ENCODE measurements at regions not wholly inside any gene's neighbourhood (a gene's known extent, or its start where the extent isn't known, plus 50 kb on each side); places are given as distances from the start of the nearest gene placed in this dataset.

- Histone ChIP-seq H3K27ac (ENCODE audit: extremely low read depth, low read depth, low read length) (no peak overlapping the region), H3K36me3 (ENCODE audit: control insufficient read depth in 2 of 2, insufficient read depth in 1 of 2, low read length in 2 of 2) (no peaks in the 10 kb centered on the region), H3K9me3 (ENCODE audit: control insufficient read depth, insufficient read depth, low read depth, low read length) (no peaks in the 10 kb centered on the region), H3K4me1 (ENCODE audit: control insufficient read depth, insufficient read depth, low read length) (no peaks in the 10 kb centered on the region), H3K4me3 (ENCODE audit: low read depth, low read length) (no peak overlapping the region)
- TF ChIP-seq EGR2 (tag by site-specific recombination; IDR thresholded peaks at IDR 0.05; ENCODE audit: low read depth) = no peak
- POLR2A ChIA-PET = no interaction called here
- CTCF ChIA-PET = interaction anchor here (0.5 to 1.1 kb wide), 3 partner anchors 47 to 498 kb away, joined by 3 read pairs; no protein-coding TSS in a partner anchor
These were observed 459.6 kb downstream of the NSUN3 start for GRCh38 chr3:94522488-94522887.

GRCh38 chr3:94524102-94524919 lies 461.4 kb downstream of the NSUN3 start:
- ChIA-PET POLR2A (no interaction called here), CTCF (interaction anchor here (0.7 to 1.1 kb wide), 2 partner anchors 8 to 73 kb away, joined by 3 read pairs; no protein-coding TSS in a partner anchor)
- TF ChIP-seq ZNF302 (tag by site-specific recombination; IDR thresholded peaks at IDR 0.05; ENCODE audit: low read depth) = no peak
- TF ChIP-seq ZNF777 (tag by site-specific recombination; IDR thresholded peaks at IDR 0.05; ENCODE audit: borderline replicate concordance) = no peak
- TF ChIP-seq ZNF530 (tag by site-specific recombination; IDR thresholded peaks at IDR 0.05; ENCODE audit: low read depth) = no peak
- no peak overlapping the region for H3K27ac ChIP-seq (ENCODE audit: extremely low read depth, low read depth, low read length)
- no peaks in the 10 kb centered on the region for H3K36me3 ChIP-seq (ENCODE audit: control insufficient read depth in 2 of 2, insufficient read depth in 1 of 2, low read length in 2 of 2)
- H3K9me3 ChIP-seq (ENCODE audit: control insufficient read depth, insufficient read depth, low read depth, low read length) = no peaks in the 10 kb centered on the region
- no peak overlapping the region for H3K4me3 ChIP-seq (ENCODE audit: low read depth, low read length)
- H3K4me1 ChIP-seq (ENCODE audit: control insufficient read depth, insufficient read depth, low read length) = no peaks in the 10 kb centered on the region

GRCh38 chr3:94525043-94525442 lies 462.2 kb downstream of the NSUN3 start:
- Histone ChIP-seq H3K4me3 (ENCODE audit: low read depth, low read length) (no peak overlapping the region), H3K27ac (ENCODE audit: extremely low read depth, low read depth, low read length) (no peak overlapping the region), H3K9me3 (ENCODE audit: control insufficient read depth, insufficient read depth, low read depth, low read length) (no peaks in the 10 kb centered on the region), H3K4me1 (ENCODE audit: control insufficient read depth, insufficient read depth, low read length) (no peaks in the 10 kb centered on the region), H3K36me3 (ENCODE audit: control insufficient read depth in 2 of 2, insufficient read depth in 1 of 2, low read length in 2 of 2) (no peaks in the 10 kb centered on the region)
- no peak for TF ChIP-seq ZNF658 (tag by site-specific recombination; IDR thresholded peaks at IDR 0.05)
- TF ChIP-seq ZBTB7A (tag by site-specific recombination; IDR thresholded peaks at IDR 0.05; ENCODE audit: low read depth) = no peak
- TF ChIP-seq KLF1 (tag by site-specific recombination; IDR thresholded peaks at IDR 0.05) = no peak
- TF ChIP-seq ZNF239 (tag by site-specific recombination; IDR thresholded peaks at IDR 0.05) = no peak
- TF ChIP-seq ELK4 (IDR thresholded peaks at IDR 0.05; ENCODE audit: borderline replicate concordance, low read depth, low read length) = no peak
- TF ChIP-seq ZNF324 (tag by site-specific recombination; IDR thresholded peaks at IDR 0.05) = no peak
- no peak for TF ChIP-seq ZNF175 (tag by site-specific recombination; IDR thresholded peaks at IDR 0.05)
- no peak for TF ChIP-seq ZNF394 (tag by site-specific recombination; IDR thresholded peaks at IDR 0.05; ENCODE audit: borderline replicate concordance)
- TF ChIP-seq ZBTB10 (tag by site-specific recombination; IDR thresholded peaks at IDR 0.05) = no peak
- no peak for TF ChIP-seq ZNF449 (tag by site-specific recombination; IDR thresholded peaks at IDR 0.05)
- TF ChIP-seq ZNF670 (tag by site-specific recombination; IDR thresholded peaks at IDR 0.05; ENCODE audit: low read depth) = no peak
- TF ChIP-seq ZNF580 (tag by site-specific recombination; IDR thresholded peaks at IDR 0.05) = no peak
- no peak for TF ChIP-seq ZNF704 (tag by site-specific recombination; IDR thresholded peaks at IDR 0.05)
- TF ChIP-seq ZNF2 (tag by site-specific recombination; IDR thresholded peaks at IDR 0.05) = no peak
- TF ChIP-seq ZNF223 (tag by site-specific recombination; IDR thresholded peaks at IDR 0.05) = no peak
- no peak for TF ChIP-seq ZNF610 (tag by site-specific recombination; IDR thresholded peaks at IDR 0.05; ENCODE audit: borderline replicate concordance)
- no peak for TF ChIP-seq ZNF221 (tag by site-specific recombination; IDR thresholded peaks at IDR 0.05; ENCODE audit: borderline replicate concordance)
- no peak for TF ChIP-seq KLF9 (tag by site-specific recombination; IDR thresholded peaks at IDR 0.05; ENCODE audit: low read depth)
- ChIA-PET POLR2A (no interaction called here), CTCF (interaction anchor here (1.1 kb wide), 1 partner anchor 9 kb away, joined by 3 read pairs; no protein-coding TSS in a partner anchor)

All from HEK293 (cell line).